ENCODE measurements at regions not wholly inside any gene's neighbourhood (a gene's known extent, or its start where the extent isn't known, plus 50 kb on each side); places are given as distances from the start of the nearest gene placed in this dataset.

GRCh38 chr12:127262615-127263014 lies 1004.4 kb upstream of the TMEM132C start:
- Mint-ChIP-seq H3K9me3 (no peaks in the 10 kb centered on the region), H3K36me3 (ENCODE audit: low read depth) (no peaks in the 10 kb centered on the region), H3K4me3 (no peak overlapping the region), H3K27ac (no peak overlapping the region), H3K27me3 (peaks cover 5% of the 10 kb centered on the region), H3K4me1 (no peaks in the 10 kb centered on the region)
- no peak for ATAC-seq
- no peak for DNase-seq

- H3K36me3 Mint-ChIP-seq (ENCODE audit: low read depth), result no peaks in the 10 kb centered on the region
- H3K4me1 Mint-ChIP-seq, result no peaks in the 10 kb centered on the region
- ATAC-seq, result no peak
- peaks cover 5% of the 10 kb centered on the region for H3K27me3 Mint-ChIP-seq
- no peak for DNase-seq
- no peak overlapping the region for H3K4me3 Mint-ChIP-seq
- no peaks in the 10 kb centered on the region for H3K9me3 Mint-ChIP-seq
- H3K27ac Mint-ChIP-seq, result no peak overlapping the region
These were observed 1003.3 kb upstream of the TMEM132C start for GRCh38 chr12:127263621-127264020.

DNA sequence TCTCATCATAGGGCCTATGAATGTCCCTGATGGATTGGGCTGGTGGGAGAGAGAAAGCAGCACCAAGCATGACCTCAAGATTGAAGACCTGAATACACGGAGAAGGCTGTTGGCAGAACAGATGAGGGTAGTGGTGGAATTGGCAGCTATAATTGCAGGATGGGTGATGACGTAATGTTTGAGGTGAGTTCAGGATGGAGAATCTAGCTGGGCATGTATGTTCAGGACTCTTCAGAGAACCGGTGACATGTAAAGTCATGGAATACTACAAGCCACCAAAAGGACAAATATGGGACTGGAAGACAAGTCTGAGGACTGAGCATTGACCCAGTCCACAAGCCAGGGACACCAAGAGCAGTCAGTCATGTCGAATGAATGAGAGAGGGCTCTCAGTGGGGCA lies 999.8 kb upstream of the TMEM132C start:
- Mint-ChIP-seq H3K27me3 (peaks cover 5% of the 10 kb centered on the region), H3K4me1 (no peaks in the 10 kb centered on the region), H3K4me3 (no peak overlapping the region), H3K9me3 (no peaks in the 10 kb centered on the region), H3K36me3 (ENCODE audit: low read depth) (no peaks in the 10 kb centered on the region), H3K27ac (no peak overlapping the region)
- no peak for ATAC-seq
- no peak for DNase-seq

DNA sequence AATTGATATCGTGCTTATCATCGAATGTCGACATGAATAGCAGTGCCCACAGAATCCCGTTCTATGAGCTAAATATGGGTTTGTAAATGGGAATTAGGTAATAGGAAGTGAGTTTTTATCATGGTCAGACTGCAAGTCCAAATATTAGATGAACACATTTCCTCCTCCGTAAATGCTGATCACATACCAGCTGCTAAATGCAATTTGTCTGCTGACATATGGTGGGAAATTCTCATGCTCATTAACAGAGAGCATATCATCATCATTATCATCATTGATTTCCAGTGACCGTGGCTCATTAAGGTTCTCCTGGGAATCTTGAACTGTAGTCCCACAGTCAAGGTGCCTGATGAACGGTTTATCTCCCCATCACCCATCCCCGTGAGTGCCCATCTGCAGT lies 998.8 kb upstream of the TMEM132C start:
- H3K36me3 Mint-ChIP-seq (ENCODE audit: low read depth), result no peaks in the 10 kb centered on the region
- no peaks in the 10 kb centered on the region for H3K4me1 Mint-ChIP-seq
- ATAC-seq (no peak), DNase-seq (no peak)
- H3K27ac Mint-ChIP-seq, result no peak overlapping the region
- H3K9me3 Mint-ChIP-seq, result no peaks in the 10 kb centered on the region
- peaks cover 5% of the 10 kb centered on the region for H3K27me3 Mint-ChIP-seq
- no peak overlapping the region for H3K4me3 Mint-ChIP-seq

GRCh38 chr12:127268706-127269425 lies 998.1 kb upstream of the TMEM132C start:
- no peak for DNase-seq
- no peak overlapping the region for H3K4me3 Mint-ChIP-seq
- H3K27me3 Mint-ChIP-seq, result peaks cover 5% of the 10 kb centered on the region
- no peak for ATAC-seq
- no peak overlapping the region for H3K27ac Mint-ChIP-seq
- no peaks in the 10 kb centered on the region for H3K9me3 Mint-ChIP-seq
- H3K36me3 Mint-ChIP-seq (ENCODE audit: low read depth), result no peaks in the 10 kb centered on the region
- H3K4me1 Mint-ChIP-seq, result no peaks in the 10 kb centered on the region

- Mint-ChIP-seq H3K4me3 (no peak overlapping the region), H3K9me3 (no peaks in the 10 kb centered on the region), H3K27ac (no peak overlapping the region), H3K36me3 (ENCODE audit: low read depth) (no peaks in the 10 kb centered on the region), H3K27me3 (peaks cover 5% of the 10 kb centered on the region), H3K4me1 (no peaks in the 10 kb centered on the region)
- no peak for DNase-seq
- ATAC-seq, result no peak
These were observed 996.8 kb upstream of the TMEM132C start for GRCh38 chr12:127270193-127270592.

- no peaks in the 10 kb centered on the region for H3K36me3 Mint-ChIP-seq (ENCODE audit: low read depth)
- H3K27ac Mint-ChIP-seq, result no peak overlapping the region
- DNase-seq, result no peak
- no peaks in the 10 kb centered on the region for H3K9me3 Mint-ChIP-seq
- no peak overlapping the region for H3K4me3 Mint-ChIP-seq
- no peak for ATAC-seq
- no peaks in the 10 kb centered on the region for H3K27me3 Mint-ChIP-seq
- H3K4me1 Mint-ChIP-seq, result no peaks in the 10 kb centered on the region
These were observed 995.2 kb upstream of the TMEM132C start for GRCh38 chr12:127271776-127272175.

DNA sequence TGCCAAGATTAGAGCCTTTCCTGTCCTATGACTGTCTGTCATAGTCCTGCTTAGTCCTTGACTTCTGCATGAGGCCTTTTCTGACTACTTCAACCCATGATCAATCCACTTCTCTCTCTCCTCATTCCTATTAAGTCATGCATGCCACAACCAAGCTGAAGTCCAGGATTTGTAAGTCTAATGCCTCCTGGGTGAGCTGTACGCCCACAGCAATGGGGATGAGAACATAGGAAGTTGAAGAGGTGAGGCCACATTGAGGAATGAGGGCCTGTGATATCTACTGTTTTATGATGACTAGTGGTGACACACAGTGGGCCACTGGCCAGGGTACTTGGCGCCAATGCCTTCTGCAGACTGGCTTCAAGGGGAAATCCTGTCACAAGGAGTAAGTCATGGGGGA lies 994.1 kb upstream of the TMEM132C start:
- no peak overlapping the region for H3K27ac Mint-ChIP-seq
- H3K4me3 Mint-ChIP-seq, result no peak overlapping the region
- peaks cover 2% of the 10 kb centered on the region for H3K27me3 Mint-ChIP-seq
- ATAC-seq (no peak), DNase-seq (no peak)
- H3K9me3 Mint-ChIP-seq, result no peaks in the 10 kb centered on the region
- H3K4me1 Mint-ChIP-seq, result no peaks in the 10 kb centered on the region
- no peaks in the 10 kb centered on the region for H3K36me3 Mint-ChIP-seq (ENCODE audit: low read depth)

DNA sequence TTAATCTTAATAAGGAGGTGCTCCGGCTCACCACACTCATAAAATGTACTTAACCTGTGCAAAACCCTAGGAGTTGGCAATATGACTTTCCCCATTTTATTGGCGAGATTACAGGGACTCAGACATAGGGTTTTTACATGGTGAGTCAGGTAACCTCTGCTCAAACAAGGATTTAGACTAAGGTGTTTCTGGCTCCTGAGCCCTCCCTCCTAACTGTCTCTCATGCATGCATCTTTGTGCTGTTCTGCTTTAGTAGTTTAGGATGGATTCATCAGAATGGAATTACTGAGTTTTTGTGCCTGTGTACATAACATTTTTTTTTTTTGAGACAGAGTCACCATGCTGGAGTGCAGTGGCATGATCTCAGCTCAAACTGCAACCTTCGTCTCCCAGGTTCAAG lies 993.3 kb upstream of the TMEM132C start:
- Mint-ChIP-seq H3K36me3 (ENCODE audit: low read depth) (no peaks in the 10 kb centered on the region), H3K27me3 (peaks cover 5% of the 10 kb centered on the region), H3K9me3 (no peaks in the 10 kb centered on the region), H3K4me1 (no peaks in the 10 kb centered on the region), H3K4me3 (no peak overlapping the region), H3K27ac (no peak overlapping the region)
- ATAC-seq (no peak), DNase-seq (no peak)

- peaks cover 5% of the 10 kb centered on the region for H3K27me3 Mint-ChIP-seq
- ATAC-seq (no peak), DNase-seq (no peak)
- no peaks in the 10 kb centered on the region for H3K9me3 Mint-ChIP-seq
- H3K27ac Mint-ChIP-seq, result no peak overlapping the region
- H3K4me1 Mint-ChIP-seq, result no peaks in the 10 kb centered on the region
- H3K36me3 Mint-ChIP-seq (ENCODE audit: low read depth), result no peaks in the 10 kb centered on the region
- H3K4me3 Mint-ChIP-seq, result no peak overlapping the region
These were observed 991.6 kb upstream of the TMEM132C start for GRCh38 chr12:127275416-127275815.

DNA sequence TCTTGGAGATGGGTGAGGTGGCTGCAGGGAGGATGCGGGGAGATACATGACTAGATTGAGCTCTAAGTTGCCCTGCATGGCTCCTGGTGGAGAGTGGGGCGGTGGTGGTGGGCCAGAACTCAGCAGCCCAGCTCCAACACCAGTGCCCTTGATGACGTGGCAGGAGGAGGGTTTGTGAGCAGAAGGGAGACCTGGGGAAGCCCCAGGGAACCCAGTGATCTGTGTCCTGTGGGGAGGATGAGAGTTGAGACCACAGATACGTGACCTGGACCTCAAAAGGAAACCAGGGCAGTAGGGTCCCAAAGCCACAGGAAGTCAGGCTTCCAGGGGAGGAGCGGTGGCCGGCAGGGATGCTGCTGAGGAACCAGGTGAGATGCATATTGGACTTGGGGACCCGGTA lies 989.1 kb upstream of the TMEM132C start:
- H3K27me3 Mint-ChIP-seq, result peaks cover 8% of the 10 kb centered on the region
- H3K36me3 Mint-ChIP-seq (ENCODE audit: low read depth), result no peaks in the 10 kb centered on the region
- no peak overlapping the region for H3K27ac Mint-ChIP-seq
- no peak for ATAC-seq
- no peaks in the 10 kb centered on the region for H3K4me1 Mint-ChIP-seq
- H3K4me3 Mint-ChIP-seq, result no peak overlapping the region
- no peaks in the 10 kb centered on the region for H3K9me3 Mint-ChIP-seq
- no peak for DNase-seq

- DNase-seq, result no peak
- ATAC-seq, result no peak
- Mint-ChIP-seq H3K4me3 (no peak overlapping the region), H3K27ac (no peak overlapping the region), H3K27me3 (peaks cover 8% of the 10 kb centered on the region), H3K9me3 (no peaks in the 10 kb centered on the region), H3K4me1 (no peaks in the 10 kb centered on the region), H3K36me3 (ENCODE audit: low read depth) (no peaks in the 10 kb centered on the region)
These were observed 988.6 kb upstream of the TMEM132C start for GRCh38 chr12:127278351-127278750.

DNA sequence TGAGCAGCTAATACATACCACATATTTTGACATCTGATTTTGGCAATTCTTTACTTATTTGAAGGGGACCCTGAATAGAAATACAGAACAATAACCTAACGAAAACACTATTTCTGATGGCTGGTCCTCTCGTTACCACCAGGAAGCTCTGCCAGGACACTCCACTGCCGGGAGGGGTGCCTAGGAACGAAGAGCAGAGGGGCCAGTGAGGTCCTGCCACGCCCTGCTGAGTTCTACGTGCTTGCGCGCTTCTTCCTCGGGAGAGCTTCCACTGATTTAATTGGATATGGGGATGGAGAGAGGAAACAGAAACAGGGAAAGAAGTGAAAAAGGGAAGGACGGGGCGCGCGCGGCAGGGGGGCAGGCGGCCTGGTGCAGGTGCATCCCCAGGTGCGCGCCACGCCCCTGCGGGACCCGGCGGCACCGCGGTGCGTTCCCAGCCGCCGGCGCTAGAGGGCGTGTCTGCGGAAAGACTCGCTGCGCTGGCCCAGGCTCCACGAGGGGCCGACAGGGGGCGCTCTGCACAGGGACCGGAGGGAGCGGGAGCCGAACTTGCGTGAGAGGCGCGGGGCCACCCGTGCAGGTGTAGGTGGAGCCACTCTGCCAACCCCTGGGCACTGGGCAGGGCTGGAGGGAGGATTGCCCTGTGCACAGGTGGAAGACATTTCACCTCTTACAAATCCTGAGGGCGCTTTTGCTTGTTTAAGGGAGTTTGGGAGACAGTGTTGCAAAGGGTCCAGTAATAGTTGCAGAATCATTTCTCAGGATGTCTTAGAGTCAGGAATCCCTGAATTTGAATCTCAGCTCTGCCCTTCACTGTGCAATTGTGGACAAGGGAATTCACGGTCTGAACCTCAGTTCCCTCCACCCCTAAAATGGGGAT lies 986.3 kb upstream of the TMEM132C start:
- no peaks in the 10 kb centered on the region for H3K9me3 Mint-ChIP-seq
- peaks cover 8% of the 10 kb centered on the region for H3K27me3 Mint-ChIP-seq
- no peaks in the 10 kb centered on the region for H3K4me1 Mint-ChIP-seq
- H3K36me3 Mint-ChIP-seq (ENCODE audit: low read depth), result no peaks in the 10 kb centered on the region
- peak; percentile 84 for DNase-seq
- H3K4me3 Mint-ChIP-seq, result no peak overlapping the region
- H3K27ac Mint-ChIP-seq, result no peak overlapping the region
- peak; percentile 61 for ATAC-seq

GRCh38 chr12:127282786-127283565 lies 984.0 kb upstream of the TMEM132C start:
- no peak overlapping the region for H3K4me3 Mint-ChIP-seq
- ATAC-seq (no peak), DNase-seq (no peak)
- no peak overlapping the region for H3K27ac Mint-ChIP-seq
- H3K9me3 Mint-ChIP-seq, result no peaks in the 10 kb centered on the region
- H3K36me3 Mint-ChIP-seq (ENCODE audit: low read depth), result no peaks in the 10 kb centered on the region
- no peaks in the 10 kb centered on the region for H3K4me1 Mint-ChIP-seq
- peaks cover 5% of the 10 kb centered on the region for H3K27me3 Mint-ChIP-seq

DNA sequence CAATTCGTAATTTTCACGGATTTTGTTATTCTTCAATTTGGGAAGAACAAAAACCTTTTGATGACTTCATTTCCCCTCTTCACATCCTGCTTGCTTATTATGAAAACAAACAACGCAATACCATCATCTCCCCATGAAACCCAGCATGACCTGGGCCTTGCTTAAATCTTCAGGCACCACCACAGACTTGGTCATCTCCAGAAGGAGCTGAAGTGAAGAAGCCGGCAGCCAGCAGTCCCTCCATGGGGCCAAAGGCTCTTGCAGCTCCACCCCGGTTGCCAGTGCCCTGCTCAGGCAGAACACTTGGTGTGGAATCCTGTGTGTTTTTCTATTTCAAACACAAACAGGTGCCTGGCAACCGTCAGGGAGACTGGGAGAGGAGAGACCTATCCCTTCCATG lies 982.9 kb upstream of the TMEM132C start:
- DNase-seq (no peak), ATAC-seq (no peak)
- Mint-ChIP-seq H3K36me3 (ENCODE audit: low read depth) (no peaks in the 10 kb centered on the region), H3K27ac (no peak overlapping the region), H3K4me3 (no peak overlapping the region), H3K4me1 (no peaks in the 10 kb centered on the region), H3K9me3 (no peaks in the 10 kb centered on the region), H3K27me3 (peaks cover 3% of the 10 kb centered on the region)
